Stimulated activated CD4-positive, alpha-beta T cell treated with anti-CD3 and anti-CD28 coated beads, Interleukin-1b, Interleukin-23, amount 100 ng/mL, for 48 hours (primary cell): ENCODE measurements at regions not wholly inside any gene's neighbourhood (a gene's known extent, or its start where the extent isn't known, plus 50 kb on each side); places are given as distances from the start of the nearest gene placed in this dataset.
"Not testable (repeated sequence)": the region's sequence is repeated elsewhere in the genome, so short reads cannot be mapped to it uniquely, and the experiment has no call there.

Source experiments
- DNase-seq: peaks from one replicate; pipeline ENCODE4 v3.0.0-alpha.2; 2020

DNA sequence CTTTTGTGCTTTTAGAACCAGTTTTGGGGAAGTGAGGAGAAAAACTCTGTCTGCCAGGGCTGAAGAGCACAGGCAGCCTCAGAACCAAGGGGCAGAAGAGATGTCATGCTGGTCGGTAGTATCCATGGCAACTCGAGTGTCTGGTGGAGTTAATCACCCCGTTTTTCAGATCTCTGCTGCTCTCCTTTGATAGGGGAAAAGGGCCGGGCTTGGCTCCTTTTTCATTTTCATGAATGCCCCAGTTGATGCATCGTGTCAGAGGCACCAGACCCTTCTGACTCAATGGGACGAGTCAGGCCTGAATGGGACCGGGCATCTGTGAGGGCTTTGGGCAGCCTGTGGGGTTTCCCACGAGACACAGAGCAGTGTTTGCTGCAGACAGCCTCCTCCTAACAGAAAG lies 304.6 kb downstream of the ABCC12 start:
- no peak for DNase-seq

DNA sequence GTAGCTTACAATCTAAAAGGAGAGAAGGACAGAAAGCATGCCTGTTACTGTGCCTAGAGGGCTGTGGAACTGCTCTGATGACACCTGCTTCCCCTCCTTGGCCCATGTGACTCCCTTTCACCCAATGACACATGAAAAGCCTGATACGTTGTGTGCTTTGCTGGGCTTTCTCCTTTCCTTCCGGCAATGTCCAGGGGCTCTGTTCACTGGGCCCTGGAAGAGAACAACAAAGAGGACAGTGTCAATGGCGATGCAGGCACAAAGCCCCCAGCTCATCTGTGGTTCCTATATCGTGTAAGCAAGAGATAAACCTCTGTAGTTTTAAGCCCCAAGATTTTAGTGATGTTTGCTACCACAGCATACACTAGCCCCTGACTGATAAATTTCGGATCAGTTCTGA lies 306.1 kb downstream of the ABCC12 start:
- DNase-seq: no peak

DNA sequence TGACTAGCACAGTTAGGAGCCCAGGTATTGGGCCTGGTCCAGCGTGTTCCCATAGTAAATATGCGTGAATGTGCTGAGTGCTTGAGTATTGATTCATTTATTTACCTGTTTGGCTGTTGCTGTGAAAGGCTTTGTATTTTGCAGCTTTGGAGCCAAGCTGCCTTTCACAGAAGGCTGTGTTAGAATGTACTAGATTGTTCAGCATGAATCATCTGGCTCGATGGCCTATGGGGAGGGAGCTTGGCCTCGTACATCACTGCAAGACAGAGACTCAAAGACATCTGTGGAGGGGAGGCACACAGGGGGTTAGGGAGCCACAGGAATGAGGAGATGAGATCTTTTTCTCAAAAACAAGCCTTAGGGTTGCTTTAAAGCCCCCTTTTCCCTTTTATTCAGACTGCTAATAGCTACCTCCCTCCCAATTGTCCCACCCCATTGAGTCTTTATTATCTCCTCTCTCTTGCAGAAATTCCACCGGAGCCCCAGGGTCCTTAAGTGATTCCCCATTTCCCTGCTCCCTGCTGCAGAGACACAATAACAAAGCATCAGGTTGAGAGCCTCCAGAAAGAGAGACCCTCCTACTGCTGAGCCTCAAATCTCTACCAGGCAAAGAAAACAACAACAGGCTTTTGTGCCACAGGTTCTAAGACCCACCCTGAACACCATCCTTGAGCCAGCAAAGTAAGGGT lies 307.2 kb downstream of the ABCC12 start:
- DNase-seq: no peak

DNA sequence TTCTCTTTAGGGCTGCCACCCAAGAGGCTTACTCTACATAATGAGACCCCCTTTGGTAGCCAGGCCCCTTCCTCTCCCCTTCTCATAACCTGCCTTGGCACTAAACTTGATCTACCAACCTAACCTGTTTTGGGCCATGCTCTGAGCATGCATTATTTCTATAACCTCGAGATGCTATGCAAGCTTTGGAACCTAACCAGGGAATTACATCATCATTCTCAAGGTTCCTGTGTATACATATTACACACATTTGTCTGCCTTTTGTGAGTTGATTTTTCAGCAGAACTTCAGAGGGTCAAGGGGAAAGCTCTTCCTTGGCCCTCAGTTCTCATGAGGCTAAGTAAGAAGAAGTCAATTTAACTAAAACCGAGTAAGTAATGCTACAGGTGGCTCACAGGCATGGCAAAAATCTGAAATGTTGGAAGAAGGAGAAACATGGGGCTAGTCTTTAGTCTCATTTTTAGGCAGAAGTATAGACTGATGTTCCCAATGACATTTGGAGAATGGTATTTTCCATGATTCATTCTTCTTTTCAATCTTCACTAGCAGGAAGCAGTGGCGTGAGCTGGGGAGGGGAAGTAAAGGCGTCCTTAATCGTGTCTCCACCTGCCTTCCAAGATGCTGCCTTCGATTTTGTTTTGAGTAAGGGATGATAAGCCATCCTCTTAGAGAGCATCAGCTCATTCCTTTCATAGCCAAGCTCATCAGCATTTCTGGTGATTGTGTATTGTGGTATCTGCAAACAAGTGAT lies 308.4 kb downstream of the ABCC12 start:
- DNase-seq: no peak

DNA sequence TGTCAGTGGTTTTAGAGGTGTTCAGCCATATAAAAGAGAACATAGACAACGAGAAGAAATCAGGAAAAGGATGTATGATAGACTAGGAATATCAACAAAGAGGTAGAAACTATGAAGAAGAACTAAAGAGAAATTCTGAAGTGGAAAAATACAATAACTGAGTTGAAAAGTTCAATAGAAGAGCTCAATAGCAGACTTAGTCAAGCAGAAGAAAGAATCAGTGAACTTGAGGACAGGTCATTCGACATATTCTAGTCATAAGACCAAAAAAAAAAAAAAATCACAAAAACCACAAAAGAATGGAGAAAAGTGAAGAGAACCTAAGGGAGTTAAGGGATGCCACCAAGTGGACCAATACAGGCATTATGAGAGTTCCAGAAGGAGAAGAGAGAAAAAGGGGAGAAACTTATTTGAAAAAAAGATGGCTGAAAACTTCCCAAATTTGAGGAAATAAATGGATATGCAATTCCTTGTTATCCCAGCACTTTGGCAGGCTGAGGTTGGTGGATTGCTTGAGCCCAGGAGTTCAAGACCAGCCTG lies 321.2 kb downstream of the ABCC12 start:
- DNase-seq: no peak

DNA sequence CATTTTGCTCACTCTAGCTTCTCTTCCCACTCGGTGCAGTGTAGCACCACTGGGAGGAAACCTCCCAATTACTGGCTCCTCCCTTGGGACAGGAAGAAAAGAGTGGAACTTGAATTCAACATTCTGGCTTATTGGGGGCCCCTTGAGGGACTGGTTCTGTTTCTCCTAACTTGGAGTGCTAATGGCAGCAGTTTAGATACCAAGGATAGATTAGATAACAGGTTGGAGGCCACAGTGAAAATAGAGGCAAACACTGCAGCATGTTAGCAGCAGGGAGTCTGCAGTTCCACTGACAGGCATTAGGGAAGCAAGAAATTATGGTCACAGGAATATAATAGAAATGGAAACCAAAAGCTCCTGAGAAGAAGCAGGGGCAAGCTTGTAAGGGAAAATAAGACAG lies 322.0 kb downstream of the ABCC12 start:
- no peak for DNase-seq

DNA sequence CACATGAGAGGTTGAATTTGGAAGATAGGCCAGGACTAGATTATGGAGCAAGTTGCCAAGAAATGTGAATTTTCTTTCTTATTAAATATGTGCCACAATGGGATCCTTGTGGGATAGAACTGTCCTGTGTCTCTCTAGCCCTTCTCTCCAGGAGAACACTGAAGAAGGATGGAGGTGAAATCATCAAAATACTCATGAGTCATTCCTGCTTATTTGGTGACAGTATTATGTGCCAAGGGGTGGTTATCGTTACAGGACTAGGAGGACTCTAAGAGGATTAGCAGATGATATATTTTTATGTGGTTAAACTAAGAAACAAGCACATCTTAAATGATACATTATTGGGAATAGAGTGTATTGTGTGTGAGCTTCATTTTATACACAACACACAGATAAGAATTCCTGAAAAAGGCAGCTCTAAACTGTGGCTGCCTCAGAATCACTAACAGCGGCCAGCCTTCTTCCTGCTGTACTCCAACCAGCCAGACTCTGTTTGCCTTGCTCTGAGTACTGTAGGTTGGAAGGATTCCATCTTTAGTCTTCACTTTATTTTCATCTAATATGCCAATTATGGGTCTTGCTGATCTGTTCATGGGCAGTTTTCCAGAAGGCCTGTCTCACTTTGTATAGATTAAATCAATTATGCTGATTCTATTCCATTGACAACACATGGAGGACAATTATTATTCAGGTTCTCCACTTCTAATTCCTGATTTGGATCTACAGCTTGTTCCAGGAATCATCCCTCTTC lies 325.8 kb downstream of the ABCC12 start:
- DNase-seq: no peak

DNA sequence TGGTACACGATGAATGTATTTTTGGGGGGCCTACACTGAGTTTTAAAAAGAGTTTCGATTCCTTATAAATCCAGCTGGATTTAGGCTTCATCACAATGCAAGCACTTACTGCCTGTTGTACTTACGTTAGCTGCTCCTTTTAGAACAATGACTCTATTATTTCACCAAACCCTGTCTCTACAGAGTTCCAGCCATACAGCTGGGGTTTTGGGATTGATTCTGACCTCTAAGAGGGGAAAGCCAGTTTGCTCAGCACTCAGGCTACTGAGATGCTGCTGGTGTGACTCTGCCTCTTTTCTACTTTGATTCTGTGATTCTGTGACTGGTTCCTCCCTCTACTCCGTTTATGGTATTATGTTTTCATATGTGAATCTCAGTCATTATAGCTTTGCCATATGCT lies 329.7 kb downstream of the ABCC12 start:
- DNase-seq: no peak

DNA sequence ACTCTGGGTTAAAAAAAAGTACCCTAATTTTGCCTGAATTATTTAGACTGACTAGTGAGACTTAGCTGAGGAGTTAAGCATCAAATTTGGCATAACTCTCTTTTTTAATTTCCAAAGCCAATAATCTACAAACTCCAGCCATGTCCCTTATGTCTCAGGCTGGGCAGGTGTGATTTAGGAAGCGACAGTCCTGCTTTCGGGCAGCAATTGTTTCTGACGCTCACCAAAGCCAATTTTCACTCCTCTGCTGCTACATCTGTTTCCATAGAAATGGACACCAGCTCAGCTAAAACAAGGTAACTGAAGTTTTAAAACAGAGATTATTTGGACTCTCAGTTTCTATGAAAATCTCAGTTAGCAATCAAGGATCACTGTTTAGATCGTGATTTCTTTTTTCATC lies 338.7 kb downstream of the ABCC12 start:
- no peak for DNase-seq

DNA sequence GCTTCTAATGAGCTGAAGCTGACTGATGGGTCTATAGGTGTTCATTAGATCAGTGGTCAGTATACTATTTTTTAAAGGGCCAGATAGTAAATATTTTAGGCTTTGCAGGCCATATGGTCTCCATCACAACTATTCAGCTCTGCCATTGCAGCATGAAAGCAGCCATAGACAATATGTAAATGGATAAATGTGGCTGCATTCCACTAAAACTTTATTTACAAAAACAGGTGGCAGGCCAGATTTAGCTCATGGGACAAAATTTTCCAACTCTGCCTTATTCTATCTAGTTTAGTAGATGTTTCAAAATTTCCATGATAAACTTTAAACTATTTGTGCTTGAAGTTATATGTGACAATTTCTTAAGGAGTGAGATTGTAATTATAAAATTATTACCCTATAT lies 339.3 kb downstream of the ABCC12 start:
- no peak for DNase-seq

DNA sequence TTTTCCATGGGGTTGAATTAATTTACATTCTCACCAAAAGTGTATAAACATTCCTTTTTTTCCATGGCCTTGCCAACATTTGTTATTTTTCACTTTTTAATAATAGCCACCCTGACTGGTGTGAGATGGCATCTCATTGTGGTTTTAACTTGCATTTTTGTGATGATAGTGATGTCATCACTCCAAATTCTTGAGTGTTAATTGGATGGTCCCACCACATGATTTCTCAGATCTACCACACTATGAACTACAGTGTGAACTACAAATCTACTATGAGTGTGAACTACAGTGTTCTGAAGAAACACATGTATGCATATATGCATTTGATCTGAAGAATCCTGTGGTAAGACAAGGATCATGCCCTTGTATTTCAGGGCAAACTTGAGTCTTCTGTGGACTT lies 340.1 kb downstream of the ABCC12 start:
- DNase-seq: no peak

DNA sequence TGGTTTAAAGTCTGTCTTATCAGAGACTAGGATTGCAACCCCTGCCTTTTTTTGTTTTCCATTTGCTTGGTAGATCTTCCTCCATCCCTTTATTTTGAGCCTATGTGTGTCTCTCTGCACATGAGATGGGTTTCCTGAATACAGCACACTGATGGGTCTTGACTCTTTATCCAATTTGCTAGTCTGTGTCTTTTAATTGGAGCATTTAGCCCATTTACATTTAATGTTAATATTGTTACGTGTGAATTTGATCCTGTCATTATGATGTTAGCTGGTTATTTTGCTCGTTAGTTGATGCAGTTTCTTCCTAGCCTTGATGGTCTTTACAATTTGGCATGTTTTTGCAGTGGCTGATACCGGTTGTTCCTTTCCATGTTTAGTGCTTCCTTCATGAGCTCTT lies 344.0 kb downstream of the ABCC12 start:
- not testable (repeated sequence) for DNase-seq

DNA sequence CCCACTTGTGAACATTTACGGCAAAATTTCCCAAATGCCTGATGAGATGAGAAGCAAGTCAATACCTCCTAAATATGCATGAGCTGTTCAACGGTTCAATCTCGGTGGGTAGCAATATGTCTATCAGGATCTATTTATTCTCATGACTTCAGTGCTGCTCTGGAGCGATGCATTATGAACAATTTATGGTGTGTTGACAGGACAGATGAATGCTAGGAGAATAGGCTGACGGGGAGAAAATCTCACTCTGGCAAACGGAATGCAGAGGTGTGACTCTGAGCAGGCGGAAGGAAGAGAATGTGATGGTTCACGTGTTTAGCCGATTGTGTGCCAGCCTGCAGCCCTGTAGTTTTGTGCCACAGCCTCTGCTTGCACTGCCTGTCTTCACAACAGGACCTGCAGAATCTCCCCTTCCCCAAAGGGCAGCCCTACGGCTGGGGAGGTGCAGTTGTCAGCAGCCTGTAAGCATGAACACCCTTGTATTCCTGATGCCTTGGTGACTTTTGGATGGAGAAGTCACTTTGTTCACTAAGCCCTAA lies 345.2 kb downstream of the PHKB start:
- DNase-seq: no peak

DNA sequence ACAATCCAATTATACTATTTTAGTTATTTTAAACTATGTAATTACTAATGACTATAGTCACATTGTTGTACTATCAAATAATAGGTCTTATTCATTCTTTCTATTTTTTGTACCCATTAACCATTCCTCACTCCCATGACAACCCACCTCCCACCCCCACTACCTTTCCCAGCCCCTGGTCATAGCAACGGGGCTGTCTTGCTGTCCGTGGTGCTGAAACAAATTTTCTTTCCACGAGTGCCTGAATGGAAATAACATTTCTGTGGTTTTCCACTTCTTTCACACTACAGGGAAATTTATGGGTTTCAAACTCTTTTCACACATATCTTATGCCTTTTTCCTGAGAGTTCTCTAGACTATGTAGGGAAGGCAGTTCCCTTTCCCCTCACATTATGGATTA lies 326.6 kb downstream of the PHKB start:
- DNase-seq: no peak

DNA sequence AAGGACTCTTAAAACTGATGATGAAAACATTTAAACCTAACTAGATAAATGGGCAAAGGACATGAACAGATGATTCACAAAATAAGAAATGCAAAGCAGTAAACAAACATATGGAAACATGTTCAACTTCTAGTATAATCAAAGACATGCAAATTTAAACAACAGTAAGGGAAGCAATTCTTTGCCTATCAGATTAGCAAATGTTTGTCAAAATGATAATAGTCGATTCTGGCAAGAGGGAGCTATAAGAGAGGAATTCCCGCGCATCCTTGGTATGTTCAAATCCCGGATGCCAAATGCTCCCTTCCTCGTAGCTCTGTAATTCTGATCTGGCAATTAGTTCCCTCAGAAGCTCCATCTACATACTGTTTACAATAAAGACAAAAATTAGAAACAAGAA lies 320.5 kb downstream of the PHKB start:
- DNase-seq: no peak

DNA sequence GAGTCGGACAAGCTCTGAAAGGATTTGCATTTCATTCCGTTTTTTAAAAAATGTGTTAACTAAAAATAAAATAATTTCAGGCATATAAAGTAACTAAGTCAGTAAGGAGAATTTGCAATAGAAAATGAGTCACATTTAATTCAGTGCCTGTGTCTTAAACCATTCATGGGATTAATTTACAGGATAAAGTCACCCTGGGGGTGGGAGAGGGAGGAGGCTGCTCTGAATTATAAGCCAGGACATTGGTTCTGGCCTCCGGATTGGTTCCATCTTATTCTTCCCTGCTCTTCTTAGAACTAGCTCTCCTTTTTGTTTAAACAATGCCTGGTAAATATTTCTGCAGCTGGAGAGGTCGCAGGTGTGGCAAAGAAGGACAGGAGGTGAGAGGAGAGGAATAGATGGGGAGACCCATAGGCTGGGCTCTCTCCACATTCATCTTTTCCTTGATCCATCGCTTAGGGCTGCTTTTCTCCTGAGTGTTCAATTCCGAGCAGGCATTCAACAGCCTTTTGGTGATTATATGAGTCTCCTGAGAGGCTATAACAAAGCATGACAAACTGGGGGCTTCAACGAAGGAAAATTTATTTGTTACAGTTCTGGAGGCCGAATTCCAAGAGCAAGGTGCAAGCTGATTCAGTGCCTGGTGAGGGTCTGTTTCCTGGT lies 319.2 kb downstream of the PHKB start:
- DNase-seq: no peak

DNA sequence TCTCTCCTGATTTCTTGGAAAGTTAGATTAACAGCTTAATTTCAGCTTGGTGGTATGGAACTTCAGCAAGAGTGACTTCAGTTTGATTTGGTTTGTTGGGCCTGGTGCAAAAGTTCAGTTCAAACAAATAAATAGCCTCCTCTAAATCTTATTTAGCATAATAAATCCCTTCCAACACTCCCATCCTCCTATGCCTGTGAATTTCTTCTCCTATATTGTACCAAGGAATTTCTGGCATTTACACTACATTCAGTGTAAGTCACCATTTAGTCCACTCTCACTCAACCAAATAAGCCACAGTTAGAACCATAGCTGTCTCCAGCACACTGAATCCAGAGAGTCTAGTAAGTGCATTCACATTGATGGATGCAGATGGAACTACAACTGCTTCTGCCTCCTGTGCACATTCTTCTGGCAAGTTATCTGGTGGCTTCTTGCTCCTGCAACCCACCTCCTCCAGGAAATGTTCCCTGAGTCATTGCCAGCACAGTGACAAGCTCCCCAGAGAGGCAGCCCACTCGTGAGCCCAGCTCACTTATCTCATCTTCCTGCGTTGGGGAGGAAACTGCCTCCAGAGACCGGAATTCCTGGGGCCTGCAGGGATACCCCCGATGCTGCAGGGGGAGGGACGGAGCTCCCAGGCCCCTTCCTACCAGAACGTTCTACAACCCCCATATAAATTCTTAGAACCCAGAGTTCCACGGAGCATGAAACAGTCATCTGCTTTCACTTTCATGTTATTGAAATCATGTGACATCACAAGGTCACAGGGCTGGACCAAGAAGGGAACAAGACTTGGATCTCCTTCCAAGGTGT lies 318.3 kb downstream of the PHKB start:
- peak; percentile 27 for DNase-seq

DNA sequence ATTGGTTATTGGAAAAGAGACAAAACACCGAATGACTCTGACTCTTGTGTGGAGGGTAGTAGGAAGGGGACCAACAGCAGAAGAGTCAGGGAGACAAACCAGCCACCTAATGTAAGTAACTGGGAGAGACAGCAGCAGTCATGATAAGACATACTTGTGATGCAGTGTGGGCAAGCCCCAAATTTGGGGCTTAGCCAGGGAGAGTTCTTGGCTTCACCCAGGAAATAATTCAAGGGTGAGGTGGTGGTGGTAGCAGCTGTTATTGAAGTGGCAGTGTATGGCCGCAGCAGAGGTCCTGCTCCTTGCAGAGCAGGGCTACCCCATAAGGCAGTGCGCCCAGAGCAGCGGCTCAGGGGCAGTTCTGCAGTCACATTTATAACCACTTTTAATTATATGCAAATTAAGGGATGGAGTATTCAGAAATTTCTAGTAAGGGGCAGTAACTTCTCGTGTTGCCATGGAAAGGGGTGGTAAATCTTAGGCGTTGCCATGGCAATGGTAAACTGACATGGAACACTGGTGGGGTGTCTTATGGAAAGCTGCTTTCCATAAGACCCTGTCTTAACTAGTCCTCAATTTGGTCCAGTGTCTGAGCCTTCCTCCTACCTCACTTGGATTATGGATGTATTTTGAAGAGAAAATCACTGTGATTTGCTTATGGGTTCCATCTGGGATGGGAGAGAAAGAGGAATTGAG lies 317.1 kb downstream of the PHKB start:
- no peak for DNase-seq

DNA sequence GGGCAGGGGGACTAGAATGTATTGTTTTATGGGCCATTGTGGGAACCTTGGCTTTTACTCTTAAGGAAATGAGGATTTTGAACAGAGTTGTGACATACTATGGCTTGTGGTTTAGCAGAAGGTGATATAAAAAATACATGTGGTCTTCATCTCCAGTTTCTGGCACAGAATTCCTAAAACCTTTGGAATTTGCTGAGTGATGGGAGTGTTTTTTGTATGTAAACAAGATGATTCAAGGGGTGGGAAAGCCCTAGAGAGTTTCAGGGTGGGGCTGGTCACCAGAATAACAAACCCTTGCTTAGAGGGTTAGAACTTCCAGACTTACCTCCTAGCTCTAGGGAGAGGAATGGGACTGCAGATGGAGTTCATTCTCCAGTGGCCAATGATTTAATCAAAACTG lies 316.1 kb downstream of the PHKB start:
- no peak for DNase-seq

DNA sequence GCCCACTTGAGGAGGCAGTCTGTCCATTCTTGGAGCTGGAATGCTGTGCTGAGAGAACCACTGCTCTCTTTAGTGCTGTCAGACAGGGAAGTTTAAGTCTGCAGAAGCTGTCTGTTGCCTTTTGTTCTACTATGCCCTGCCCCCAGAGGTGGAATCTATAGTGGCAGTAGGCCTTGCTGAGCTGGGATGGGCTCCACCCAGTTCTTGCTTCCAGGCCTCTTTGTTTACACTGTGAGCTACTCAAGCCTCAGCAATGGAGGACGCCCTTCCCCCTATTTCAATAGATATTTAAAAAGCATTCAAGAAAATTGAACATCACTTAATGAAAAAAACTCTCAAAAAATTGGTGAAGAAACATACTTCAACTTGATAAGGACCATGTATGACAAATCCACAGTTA lies 313.5 kb downstream of the PHKB start:
- no peak for DNase-seq

DNA sequence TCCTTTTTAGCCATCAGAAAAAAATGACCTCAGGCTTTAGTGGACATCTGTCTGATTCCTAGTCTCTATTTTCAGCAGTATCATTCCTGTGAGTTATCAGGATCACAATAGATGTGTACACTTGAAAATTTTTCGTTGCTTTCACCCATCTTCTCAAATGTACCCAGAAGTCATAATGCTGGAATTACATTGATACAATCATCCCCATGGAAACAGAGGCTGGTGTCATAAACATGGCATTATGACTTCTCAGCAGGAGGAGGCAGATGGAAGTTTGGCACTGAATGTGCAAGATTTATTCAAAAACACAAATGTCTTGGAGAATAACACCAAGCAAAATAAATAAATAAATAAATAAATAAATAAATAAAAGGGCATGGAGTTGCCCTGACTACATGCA lies 292.5 kb downstream of the PHKB start:
- no peak for DNase-seq
